Superior temporal gyrus (tissue), 1 donor: ENCODE measurements at regions not wholly inside any gene's neighbourhood (a gene's known extent, or its start where the extent isn't known, plus 50 kb on each side); places are given as distances from the start of the nearest gene placed in this dataset.
"Not testable (repeated sequence)": the region's sequence is repeated elsewhere in the genome, so short reads cannot be mapped to it uniquely, and the experiment has no call there.

Experiments
- DNase-seq: peaks from one replicate; pipeline ENCODE4 v3.0.0-alpha.2; 2016; ENCODE audit errors: extremely low spot score

DNA sequence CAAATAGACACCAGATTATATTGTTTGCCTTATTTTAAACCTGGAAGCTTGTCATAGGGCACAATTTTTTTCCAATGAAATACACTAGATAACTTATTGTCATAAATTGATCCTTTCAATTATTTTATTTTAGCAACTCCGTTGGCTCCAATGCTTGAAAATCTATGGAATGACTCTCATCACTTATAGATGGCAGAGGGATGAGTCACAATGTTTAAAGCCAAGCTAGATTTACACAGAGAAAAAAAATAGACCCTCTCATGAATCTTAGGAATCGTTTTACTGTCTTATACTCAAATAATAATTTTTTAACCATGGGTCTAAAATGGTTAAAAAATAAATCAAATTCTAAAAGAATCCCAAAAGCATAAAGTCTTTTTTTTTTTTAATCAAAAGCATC lies 1276.6 kb upstream of the FLRT2 start:
- no peak for DNase-seq

DNA sequence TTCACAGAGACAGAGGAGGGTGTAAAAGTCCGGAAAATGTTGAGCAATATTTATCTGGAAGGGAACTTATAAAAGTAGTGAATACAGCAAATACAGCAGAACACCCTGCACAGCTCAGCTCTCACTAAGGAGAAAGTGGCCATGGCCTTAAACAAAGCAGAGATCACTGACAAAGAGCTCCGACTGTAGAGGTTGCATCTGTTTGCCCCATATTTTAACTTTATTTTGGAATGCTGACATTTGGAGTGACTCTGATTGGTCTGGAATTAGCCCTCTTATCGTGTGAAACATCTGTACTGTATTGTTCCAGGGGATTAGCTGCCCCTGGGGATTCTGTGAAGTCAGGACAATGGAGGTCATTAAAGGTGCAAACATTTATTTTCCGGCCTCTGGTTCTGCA lies 1275.7 kb upstream of the FLRT2 start:
- no peak for DNase-seq

DNA sequence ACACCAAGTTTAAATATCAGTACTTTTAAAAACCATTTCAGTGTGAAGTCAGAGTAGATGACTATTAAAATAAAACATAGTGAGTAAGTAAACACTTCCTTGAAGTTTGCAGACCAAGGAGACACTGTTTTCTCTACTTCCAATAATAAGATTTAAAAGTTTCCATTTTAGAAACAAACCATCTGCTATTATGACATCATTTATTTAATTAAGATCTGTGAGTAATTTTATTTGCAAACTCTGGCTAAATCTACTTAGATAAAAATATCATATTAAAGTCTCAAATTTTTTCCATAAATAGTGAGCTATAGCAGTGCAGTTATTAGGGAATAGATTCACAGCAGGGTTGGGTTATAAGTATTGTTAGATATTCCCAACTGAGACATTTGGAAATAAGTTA lies 1267.0 kb upstream of the FLRT2 start:
- no peak for DNase-seq

DNA sequence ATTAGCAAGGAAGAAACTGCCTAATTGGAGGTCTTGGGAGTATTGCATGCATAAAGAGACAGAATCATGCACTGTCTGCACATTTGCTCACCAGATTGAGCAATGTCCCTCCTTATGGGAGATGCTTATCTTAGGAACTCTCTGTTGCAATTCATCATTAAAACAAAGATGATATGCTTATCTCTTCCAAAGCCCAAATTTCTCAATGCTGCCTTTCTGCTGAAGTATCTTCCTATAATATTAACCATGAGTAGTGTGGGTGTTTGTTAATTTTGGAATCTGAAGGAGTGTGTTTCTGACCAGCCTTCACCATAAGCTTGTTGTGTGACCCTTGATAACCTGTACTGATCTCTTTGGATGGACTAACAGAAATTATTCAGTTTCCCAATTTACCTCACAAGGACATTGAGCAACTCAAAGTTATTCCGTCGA lies 1257.6 kb upstream of the FLRT2 start:
- DNase-seq = no peak

DNA sequence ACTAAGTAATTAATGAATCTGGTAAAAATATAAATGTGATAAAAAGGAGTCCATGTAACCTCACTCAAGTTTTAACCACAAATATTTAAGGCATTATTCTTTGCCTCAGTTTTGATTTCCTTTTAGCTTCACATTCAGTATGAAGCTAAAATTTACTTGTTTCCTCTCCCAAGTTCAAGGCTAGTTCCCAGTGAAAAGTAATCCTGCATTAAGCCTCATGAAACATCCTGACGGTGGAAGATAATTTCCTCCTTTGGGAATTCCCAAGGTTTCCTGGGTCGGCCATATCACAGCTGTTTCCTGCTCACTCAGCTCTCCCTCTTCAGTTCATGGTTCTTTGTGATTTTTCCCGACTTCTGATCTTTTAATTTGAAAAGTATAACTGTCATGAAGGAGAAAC lies 1256.8 kb upstream of the FLRT2 start:
- no peak for DNase-seq

DNA sequence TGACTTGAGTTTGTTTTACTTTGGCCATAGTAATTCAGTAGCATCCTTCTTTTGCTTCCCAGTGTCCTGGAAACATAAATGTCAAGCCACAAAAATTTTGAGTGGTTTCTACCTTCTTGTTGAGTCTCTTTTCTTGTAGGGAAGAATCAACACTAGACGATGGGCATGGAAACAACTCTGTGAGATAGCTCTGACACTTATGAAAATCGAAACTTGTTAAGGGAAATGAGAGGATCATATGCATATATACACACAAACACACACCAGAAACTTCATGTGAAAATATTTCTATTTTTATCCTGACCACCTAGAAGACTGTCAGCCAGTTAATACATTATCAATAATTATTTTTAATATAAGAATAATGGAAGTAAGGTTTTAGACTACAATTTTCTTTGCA lies 1247.3 kb upstream of the FLRT2 start:
- no peak for DNase-seq

DNA sequence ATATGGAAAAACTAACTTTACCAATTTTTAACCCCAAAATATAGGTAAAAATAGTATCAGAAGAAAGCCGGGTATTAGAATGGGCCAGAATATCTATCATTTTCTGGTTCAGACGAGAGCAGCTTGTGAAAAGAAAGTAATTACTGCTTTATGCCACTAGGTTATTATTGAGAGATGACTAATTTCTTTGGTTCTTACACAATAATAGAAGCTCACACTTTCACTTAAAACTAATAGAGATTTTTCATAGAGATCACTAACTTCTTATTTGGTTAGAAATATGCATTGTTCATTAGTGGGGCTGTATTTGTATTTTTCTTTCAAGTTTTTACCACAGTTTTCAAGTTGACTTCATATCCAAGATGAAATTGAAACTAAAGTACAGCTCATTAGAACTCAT lies 1241.2 kb upstream of the FLRT2 start:
- no peak for DNase-seq

DNA sequence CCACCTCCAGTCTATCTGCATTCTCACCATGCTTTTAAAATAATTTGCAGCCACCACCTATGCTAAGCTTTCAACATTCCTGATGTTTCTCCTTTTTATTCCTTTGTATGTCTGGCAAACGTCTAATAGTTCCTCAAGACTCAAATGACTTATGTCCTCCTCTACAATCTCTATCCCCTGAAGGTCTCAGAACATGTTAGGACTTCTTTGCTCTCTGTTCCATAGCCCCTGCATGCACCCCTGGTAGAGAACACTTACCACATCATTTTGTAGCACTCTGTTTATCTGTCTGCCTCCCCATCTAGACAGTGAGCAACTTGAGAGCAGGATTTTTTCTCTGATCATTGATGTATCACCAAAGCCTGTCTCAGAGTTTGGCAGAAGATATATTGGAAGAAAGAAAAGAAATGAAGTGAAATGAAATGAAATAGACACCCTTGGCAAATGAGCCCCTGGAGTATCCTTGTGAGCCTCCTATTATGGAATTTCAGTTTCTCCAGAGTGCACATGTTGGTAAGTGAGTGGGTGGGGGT lies 1231.2 kb upstream of the FLRT2 start:
- DNase-seq = no peak

DNA sequence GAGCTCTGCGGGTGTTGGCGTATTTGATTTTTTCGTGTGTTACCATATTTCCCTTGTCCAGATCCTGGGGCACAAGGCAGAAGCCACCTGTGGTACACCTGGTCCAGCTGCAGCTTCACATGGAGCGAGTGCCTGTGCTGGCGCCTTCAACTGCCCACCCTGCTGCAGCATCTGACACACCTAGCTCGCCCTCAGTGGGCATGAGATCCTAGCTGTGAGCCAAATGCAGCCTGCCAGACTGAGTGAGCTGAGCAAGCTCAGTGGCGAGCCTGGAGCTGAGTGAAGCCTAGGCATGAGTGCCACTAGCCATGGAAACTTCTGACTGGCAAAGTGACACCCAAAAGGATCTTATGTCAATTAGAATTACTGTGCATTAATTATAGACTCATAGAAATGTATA lies 1226.8 kb upstream of the FLRT2 start:
- no peak for DNase-seq

DNA sequence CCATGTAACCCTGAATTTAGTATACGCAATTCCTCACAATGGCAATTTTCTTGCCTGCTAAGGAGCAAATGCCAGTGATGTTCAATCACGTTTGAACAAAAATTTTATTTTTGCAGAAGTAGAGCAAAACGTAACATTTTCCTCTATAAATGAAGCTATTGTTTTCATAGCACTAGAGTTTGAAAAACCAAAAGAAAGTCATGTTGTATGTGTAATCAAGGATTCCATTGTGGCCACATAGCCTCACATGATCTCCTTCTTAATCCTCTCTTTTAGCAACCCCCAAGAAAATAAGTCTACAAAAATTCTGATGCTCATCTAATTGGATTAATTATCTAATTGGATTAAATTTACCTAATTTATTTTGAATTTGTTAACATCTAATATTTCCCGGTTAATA lies 1217.4 kb upstream of the FLRT2 start:
- DNase-seq = no peak

DNA sequence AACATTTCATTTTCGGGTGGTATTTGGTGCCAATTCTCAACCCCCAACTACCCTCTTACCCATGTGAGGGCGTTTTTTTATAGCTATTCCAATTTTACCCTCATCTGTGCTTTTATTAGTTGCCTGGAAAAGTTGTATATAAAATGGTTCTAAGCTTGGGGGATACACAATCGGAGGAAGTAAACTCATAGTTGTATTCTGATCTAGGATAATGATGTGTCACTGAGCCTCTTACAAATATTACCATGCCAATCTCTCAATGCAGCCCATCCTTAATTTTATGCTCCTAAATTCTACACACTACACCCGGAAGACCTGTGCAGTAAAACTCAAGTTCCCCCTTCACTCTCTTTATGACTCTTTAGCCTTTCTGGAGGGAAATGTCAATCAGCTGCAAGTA lies 1206.5 kb upstream of the FLRT2 start:
- DNase-seq = no peak

DNA sequence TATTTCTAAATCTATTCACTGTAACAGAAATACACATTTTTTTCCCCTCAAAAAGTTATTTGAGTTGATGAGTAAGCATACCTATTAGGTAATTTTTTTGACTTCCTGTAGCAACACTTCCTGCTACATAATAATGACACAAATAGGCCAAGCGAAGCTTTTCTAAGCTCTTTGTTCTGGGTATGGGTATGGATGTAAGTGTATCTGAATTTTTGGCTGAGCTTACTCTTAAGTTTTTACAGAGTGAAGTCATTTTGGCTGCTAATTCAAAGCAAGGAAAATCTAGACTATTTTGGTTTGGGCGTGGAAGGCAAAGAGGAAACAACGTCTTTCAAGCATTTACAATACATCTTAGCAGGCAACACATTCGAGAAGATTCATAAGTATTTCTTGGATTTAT lies 1206.0 kb upstream of the FLRT2 start:
- DNase-seq = no peak

DNA sequence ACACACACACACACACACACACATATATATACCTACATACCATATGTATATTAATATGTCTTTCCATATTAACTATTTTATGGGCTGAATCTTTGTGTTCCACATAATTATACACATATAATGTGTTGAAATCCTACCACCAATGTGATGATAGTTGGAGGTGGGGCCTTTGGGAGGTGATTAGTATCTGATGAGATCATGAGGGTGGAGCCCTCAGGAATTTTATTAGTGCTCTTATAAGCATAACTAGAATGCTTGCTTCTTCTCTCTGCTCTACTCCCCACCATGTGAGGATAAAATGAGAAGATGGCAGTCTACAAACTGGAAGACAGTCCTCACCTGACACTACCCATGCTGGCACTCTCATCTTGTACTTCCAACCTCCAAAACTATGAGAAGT lies 1193.5 kb upstream of the FLRT2 start:
- no peak for DNase-seq

DNA sequence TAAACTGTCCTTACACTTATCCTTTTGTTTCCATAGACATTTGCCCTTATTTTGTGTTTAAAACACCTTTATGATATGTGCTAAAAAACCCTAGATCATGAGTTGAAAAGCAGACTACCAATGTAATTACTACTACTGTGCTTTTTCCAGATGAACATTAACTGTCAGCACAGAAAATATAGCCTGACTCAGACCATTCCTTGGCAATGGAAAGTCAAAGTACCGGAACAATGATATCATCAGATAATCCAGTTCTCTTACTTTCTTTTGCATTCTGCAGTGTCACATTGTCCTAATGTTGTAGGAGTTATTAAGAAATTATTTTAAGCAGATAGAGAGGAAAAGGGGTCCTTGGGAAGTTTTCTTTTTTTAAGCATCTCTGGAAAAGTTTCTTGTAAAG lies 1189.0 kb upstream of the FLRT2 start:
- DNase-seq = no peak

DNA sequence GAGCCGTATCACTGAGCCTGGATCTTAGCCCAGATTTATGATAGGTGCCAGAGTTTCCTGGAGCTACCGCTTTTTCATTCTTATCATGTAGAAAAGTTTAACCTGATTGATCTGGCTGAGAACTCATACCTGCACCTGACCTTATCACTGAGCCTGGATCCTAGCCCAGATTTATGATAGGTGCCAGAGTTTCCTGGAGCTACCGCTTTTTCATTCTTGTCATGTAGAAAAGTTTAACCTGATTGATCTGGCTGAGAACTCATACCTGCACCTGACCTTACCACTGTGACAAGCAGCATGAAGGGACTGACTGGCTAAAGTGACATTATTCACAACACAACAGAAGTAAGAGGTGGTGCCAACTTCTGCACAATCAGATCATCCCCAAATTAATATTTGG lies 1188.1 kb upstream of the FLRT2 start:
- DNase-seq = not testable (repeated sequence)

DNA sequence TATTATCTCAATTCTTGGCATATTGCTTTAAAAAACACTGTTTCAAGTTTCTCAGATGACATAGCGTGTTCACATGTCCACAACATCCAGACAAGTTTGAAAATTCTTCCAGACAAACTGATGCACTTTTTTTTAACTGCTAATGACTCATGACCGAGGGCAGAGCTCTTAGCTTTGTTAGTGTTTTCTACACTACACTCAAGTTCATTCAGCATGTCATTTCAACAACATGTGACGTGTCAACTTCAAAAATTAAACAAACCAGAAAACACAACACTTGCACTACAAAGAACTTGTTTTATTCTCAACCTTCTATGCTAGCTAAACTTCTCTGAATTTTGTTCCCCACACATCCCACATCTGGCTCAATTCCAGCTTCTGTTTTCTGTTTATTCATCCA lies 1186.3 kb upstream of the FLRT2 start:
- DNase-seq = no peak

DNA sequence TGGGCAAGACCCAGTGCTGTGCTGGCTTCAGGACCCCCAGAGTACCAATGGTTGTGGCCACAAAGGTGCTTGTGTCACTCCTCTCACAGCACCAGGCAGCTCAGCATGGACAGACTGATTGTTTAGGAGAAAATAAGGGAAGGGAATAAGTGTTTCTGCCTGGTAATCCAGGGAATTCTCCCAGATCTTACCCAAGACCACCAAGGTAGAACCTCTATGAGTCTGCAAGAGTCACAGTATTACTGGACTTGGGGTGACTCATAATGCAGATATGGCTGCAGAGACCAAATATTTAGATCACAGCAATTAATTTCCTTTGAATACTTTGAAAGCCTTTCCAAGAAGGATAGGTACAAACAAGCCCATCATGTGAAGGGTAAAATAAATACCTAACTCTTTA lies 1178.3 kb upstream of the FLRT2 start:
- no peak for DNase-seq

DNA sequence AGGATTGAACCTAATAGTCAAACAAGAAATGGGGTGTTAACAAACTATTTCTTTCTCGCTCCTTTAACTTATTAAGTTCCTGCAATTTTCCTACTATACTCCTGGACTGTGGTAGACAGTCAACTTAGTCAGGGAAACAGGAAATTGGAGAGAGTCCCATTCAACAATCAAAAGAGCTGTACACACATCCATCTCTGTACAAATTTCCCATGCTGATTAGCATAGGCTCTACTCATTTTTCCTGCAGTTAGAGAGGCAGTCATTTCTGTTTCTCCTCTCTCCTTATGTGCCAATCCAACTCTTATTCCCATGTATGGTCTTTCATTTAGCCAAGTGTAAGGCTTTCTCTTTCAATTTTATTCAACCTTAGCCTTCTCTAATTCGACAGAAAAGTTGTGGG lies 1168.5 kb upstream of the FLRT2 start:
- no peak for DNase-seq

DNA sequence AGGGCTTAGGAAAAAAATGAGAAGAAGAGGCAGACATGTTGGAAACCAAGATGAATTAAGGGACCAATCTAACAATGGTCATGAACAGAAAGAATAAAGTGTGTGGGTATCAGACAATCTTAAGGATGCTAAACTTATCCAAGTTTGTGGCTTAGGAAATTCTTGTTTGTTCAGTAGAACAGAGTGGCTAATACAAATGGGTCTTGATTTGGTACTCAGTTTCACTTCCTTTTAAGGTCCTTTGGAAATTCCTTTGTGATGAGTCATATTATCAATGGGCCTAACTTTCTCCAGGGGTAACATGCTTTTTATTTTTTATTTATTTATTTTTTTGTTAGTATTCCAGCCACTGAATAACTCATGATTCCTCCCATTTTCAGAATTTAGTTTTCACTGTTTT lies 1154.7 kb upstream of the FLRT2 start:
- DNase-seq = no peak

DNA sequence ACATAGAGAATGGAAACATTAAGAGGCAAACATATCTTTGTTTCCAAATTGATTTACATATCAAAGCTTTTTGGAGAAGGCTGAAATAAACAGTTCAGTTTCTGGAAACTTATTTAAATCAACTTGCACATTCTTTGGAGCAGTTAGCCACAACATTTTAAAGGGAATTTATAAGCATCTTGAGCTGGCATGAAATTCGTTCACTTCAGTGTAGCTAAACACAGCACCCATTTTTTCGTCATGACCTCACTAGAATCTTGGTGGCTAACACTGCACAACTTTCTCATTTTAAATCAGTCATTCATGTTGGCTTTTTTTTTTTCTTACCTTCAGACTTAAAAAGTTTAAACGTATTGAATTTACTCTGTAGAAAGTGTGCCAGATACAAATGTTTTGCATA lies 1139.9 kb upstream of the FLRT2 start:
- DNase-seq = no peak

DNA sequence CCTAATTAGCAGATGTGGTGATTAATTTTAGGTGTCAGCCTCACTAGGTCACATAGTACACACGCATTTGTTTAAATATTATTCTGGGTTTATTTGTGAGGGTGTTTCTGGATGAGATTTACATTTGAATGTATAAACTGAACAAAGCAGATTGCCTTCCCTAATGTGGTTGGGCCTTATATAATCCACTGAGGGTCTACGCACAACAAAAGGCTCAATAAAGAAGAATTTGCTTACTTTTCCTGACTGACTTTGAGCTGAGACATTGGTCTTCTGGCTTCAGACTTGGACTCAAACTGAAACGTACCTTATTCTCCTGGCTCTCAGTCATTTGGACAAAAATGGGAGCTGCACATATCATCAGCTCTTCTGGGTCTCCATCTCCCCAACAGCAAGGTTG lies 1132.3 kb upstream of the FLRT2 start:
- no peak for DNase-seq

DNA sequence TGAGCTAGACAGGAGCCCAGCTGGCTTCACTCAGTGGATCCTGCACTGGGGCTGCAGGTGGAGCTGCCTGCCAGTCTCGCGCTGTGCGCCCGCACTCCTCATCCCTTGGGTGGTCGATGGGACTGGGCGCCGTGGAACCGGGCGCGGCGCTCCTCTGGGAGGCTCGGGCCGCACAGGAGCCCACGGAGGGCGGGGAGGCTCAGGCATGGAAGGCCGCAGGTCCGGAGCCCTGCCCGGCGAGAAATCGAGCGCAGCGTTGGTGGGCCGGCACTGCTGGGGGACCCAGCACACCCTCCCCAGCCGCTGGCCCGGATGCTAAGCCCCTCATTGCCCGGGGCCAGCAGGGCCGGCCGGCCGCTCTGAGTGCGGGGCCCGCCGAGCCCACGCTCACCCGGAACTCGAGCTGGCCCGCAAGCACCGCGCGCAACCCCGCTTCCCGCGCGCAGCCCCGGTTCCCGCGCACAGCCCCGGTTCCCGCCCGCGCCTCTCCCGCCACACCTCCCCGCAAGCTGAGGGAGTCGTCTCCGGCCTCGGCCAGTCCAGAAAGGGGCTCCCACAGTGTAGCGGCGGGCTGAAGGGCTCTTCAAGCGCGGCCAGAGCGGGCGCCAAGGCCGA lies 1130.5 kb upstream of the FLRT2 start:
- DNase-seq = no peak

DNA sequence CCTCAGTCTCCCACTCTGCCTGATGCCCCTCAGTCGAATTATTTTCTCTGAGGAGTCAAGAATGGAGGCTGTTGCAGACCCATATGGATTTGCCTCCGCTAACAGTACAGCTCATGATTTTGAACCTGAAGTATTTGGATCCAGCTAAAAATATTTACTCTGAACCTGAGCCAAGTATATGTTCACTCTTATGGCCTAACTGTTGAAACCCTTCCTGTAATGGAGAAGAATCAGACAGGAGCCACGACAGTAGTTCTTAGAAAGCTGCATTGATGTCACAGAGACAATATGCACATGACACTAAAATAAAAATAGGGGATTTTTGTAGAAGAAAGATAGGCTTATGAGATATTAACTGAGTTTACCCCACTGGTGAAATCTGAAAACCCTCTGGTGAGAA lies 1128.3 kb upstream of the FLRT2 start:
- no peak for DNase-seq

DNA sequence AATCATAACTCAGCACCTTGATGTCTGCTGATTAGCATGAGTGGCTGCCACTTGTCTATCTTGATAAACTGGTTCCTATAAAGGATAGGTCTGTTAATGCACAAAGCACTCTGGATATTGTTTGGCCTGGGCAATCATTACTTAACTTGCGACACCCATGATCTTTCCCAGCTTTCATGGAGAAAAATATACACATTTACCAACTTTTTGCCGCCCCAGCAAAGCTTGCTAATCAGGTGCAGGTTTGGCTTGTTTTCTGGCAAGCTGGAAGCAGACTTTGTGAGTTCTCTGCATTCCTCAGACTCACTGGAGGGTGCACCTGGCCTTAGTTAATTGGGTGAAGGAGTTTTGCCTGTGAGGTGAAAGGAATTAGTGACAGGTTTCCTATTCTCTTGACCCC lies 1126.4 kb upstream of the FLRT2 start:
- DNase-seq = no peak
